ENCODE measurements at regions not wholly inside any gene's neighbourhood (a gene's known extent, or its start where the extent isn't known, plus 50 kb on each side); places are given as distances from the start of the nearest gene placed in this dataset.

- TF ChIP-seq CTCF (IDR thresholded peaks at IDR 0.05) (no peak), POLR2A (IDR thresholded peaks at IDR 0.05) (no peak), EP300 (IDR thresholded peaks at IDR 0.05) (no peak)
Observed at GRCh38 chr4:10803713-10804343, 119.3 kb upstream of the CLNK start.

Measured in tibial nerve (tissue), 4 donors.